HL-60 (cell line): ENCODE measurements at regions not wholly inside any gene's neighbourhood (a gene's known extent, or its start where the extent isn't known, plus 50 kb on each side); places are given as distances from the start of the nearest gene placed in this dataset.

ENCODE experiments used
- GABPA ChIP-seq: IDR thresholded peaks from 2 replicates; pipeline ENCODE4 v1.6.1; 2012; ENCODE audit warnings: low read depth
- POLR2AphosphoS5 ChIP-seq: IDR thresholded peaks from 2 replicates; pipeline ENCODE4 v1.6.1; 2012; ENCODE audit warnings: low read depth
- REST ChIP-seq: IDR thresholded peaks from 2 replicates; pipeline ENCODE4 v1.6.1; 2012; ENCODE audit warnings: low read depth; ENCODE audit not compliant: insufficient replicate concordance
- TF ChIP-seq, protein P1 (sequence below): IDR thresholded peaks from one replicate; pipeline ENCODE4 v1.5.1; 2011; ENCODE audit warnings: low read length, control low read depth, inconsistent platforms; ENCODE audit not compliant: insufficient read depth

GRCh38 chr3:177343122-177343625, 145.9 kb upstream of the TBL1XR1 start:
- TF ChIP-seq, protein P1, sequence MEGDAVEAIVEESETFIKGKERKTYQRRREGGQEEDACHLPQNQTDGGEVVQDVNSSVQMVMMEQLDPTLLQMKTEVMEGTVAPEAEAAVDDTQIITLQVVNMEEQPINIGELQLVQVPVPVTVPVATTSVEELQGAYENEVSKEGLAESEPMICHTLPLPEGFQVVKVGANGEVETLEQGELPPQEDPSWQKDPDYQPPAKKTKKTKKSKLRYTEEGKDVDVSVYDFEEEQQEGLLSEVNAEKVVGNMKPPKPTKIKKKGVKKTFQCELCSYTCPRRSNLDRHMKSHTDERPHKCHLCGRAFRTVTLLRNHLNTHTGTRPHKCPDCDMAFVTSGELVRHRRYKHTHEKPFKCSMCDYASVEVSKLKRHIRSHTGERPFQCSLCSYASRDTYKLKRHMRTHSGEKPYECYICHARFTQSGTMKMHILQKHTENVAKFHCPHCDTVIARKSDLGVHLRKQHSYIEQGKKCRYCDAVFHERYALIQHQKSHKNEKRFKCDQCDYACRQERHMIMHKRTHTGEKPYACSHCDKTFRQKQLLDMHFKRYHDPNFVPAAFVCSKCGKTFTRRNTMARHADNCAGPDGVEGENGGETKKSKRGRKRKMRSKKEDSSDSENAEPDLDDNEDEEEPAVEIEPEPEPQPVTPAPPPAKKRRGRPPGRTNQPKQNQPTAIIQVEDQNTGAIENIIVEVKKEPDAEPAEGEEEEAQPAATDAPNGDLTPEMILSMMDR = no peak
- TF ChIP-seq GABPA (no peak), POLR2AphosphoS5 (no peak), REST (no peak)
